ENCODE measurements at regions not wholly inside any gene's neighbourhood (a gene's known extent, or its start where the extent isn't known, plus 50 kb on each side); places are given as distances from the start of the nearest gene placed in this dataset.
"Not testable (repeated sequence)": the region's sequence is repeated elsewhere in the genome, so short reads cannot be mapped to it uniquely, and the experiment has no call there.

DNA sequence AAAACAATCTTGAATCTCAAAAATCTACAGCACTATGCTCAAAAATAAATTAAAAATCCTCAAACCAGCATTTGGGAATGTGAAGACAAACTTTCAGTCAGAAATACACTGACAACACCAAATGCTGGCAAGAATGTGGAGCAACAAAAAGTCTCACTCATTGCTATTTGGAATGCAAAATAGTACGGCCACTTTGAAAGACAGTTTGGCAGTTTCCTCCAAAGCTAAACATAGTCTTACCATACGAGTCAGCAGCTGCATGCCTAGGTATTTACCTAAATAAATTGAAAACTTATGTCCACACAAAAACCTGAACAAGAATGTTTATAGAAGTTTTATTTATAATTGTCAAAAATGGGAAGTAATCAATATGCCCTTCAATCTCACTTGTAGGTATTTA lies 904.2 kb upstream of the LRRC4C start:
- H3K9me3 Mint-ChIP-seq: peaks cover 61% of the 10 kb centered on the region
- H3K27me3 Mint-ChIP-seq (ENCODE audit: low read depth): no peaks in the 10 kb centered on the region
- no peaks in the 10 kb centered on the region for H3K4me1 Mint-ChIP-seq (ENCODE audit: low read depth)
- H3K4me3 Mint-ChIP-seq (ENCODE audit: low read depth): no peak overlapping the region
- no peak for DNase-seq (ENCODE audit: low spot score)
- no peaks in the 10 kb centered on the region for H3K36me3 Mint-ChIP-seq (ENCODE audit: low read depth)
- no peak overlapping the region for H3K27ac Mint-ChIP-seq
- intact Hi-C loops (cut with micrococcal nuclease): no loop called here

DNA sequence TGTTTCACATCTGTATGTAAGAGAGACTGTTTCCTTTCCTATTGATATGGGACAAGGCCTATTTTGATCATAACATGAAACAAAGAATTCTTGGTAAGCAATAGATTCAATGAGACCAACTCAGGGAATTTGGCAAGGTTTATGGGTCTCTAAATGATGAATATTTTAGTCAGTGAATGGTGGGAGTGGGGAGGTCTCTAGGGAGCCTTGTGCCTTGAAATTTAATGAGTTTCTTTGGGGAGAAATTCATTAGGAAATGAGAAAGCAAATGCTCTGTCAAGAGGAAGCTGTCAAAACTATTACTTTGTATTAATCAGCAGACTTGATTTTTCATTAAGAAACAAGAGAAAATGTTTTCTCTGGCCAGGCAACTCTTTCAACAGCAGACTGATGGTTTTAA lies 921.7 kb upstream of the API5 start:
- Mint-ChIP-seq H3K27me3 (ENCODE audit: low read depth) (no peaks in the 10 kb centered on the region), H3K36me3 (ENCODE audit: low read depth) (no peaks in the 10 kb centered on the region), H3K9me3 (peaks cover 50% of the 10 kb centered on the region), H3K4me1 (ENCODE audit: low read depth) (no peaks in the 10 kb centered on the region), H3K4me3 (ENCODE audit: low read depth) (no peak overlapping the region), H3K27ac (no peak overlapping the region)
- intact Hi-C loops (cut with micrococcal nuclease): no loop called here
- no peak for DNase-seq (ENCODE audit: low spot score)

DNA sequence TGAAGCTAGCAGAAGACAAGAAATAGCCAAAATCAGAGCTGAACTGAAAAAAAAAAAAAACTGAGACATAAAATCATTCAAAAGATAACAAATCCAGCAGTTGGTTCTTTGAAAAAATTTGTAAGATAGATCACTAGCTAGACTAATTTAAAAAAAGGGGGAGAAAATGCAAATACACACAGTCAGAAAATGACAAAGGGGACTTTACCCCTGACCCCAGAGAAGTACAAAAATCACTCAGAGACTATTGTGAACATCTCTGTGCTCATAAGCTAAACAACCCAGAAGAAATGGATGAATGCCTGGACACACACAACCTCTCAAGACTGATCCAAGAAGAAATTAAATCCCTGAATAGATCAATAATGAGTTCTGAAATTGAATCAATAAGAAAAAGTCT lies 914.3 kb upstream of the API5 start:
- Mint-ChIP-seq H3K36me3 (ENCODE audit: low read depth) (no peaks in the 10 kb centered on the region), H3K27me3 (ENCODE audit: low read depth) (no peaks in the 10 kb centered on the region), H3K4me1 (ENCODE audit: low read depth) (no peaks in the 10 kb centered on the region), H3K4me3 (ENCODE audit: low read depth) (no peak overlapping the region), H3K9me3 (peaks cover 42% of the 10 kb centered on the region), H3K27ac (no peak overlapping the region)
- no peak for DNase-seq (ENCODE audit: low spot score)
- intact Hi-C loops (cut with micrococcal nuclease): no loop called here

DNA sequence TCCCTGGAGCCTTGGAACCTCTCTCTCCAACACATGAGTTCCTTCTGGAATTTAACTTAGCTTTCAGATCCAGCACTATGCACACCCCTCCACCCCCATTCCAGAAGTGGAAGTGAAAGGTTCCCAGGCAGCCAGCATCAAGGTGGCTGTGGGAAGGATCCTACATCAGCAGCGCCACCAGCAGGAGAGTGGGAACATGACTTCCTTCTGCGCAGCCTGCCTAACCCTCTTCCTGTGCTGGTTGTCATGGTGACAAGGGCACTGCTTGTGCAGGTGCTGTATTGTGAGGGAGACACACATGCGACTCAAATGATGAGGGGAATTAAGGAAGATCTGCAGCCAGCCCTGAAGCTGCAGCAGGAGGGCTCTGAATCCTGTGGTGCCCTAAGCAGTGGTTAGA lies 904.5 kb upstream of the API5 start:
- Mint-ChIP-seq H3K27me3 (ENCODE audit: low read depth) (no peaks in the 10 kb centered on the region), H3K4me3 (ENCODE audit: low read depth) (no peak overlapping the region), H3K36me3 (ENCODE audit: low read depth) (no peaks in the 10 kb centered on the region), H3K9me3 (peaks cover 37% of the 10 kb centered on the region), H3K27ac (no peak overlapping the region), H3K4me1 (ENCODE audit: low read depth) (no peaks in the 10 kb centered on the region)
- no peak for DNase-seq (ENCODE audit: low spot score)
- intact Hi-C loops (cut with micrococcal nuclease): no loop called here

DNA sequence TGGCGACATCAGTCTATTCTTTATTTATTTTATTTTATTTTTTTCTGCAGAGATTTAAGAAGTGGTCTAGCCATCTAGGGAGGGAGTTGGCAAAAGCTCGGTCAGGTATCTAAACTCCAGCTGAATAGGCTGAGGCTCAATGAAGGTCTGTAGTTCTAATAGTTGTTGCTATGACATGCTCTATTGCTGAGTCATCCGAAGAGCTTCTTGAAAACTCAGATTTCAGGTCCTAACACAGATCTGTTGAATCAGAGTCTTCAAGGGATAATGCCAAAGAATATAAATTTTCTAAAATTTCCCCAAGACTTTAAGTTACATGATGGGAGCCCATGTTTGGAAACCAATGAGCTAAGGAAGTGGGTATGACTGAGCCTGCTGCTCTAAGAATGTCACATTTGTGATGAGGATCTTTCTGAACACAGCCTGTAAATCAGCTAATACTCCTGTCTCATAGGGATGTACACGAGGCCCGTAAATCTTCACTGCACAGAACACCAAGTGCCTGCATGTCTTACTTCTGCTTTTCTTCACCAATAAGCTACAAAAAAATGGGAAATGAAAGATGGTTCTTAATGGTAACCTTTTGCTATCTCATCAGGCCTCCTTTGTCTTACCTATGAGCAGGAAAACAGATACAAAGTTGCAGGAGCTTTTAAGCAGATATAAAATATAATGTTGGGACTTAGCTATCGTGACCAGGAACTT lies 901.4 kb upstream of the API5 start:
- intact Hi-C loops (cut with micrococcal nuclease): no loop called here
- no peak overlapping the region for H3K27ac Mint-ChIP-seq
- H3K36me3 Mint-ChIP-seq (ENCODE audit: low read depth): no peaks in the 10 kb centered on the region
- no peak overlapping the region for H3K4me3 Mint-ChIP-seq (ENCODE audit: low read depth)
- H3K27me3 Mint-ChIP-seq (ENCODE audit: low read depth): no peaks in the 10 kb centered on the region
- H3K9me3 Mint-ChIP-seq: peaks cover 34% of the 10 kb centered on the region
- H3K4me1 Mint-ChIP-seq (ENCODE audit: low read depth): no peaks in the 10 kb centered on the region
- DNase-seq (ENCODE audit: low spot score): no peak

DNA sequence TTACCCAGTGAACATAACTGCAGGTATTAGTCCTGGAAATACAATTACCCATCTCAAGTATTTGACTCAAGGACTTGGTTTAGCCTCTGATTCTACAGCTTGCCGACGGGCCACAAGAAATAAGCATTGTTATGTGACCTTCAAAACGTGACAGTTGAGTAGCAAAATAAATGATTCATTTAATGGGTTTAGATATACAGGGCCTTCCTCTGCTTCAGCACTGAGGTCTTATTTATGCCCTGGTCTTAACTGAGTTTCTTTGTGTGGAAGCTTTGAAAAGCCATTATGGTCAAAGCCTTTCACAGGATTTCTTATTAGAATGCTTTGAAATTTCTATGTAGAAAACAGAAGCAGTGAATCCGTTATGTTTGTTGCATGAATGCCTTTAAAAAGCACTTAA lies 899.2 kb upstream of the API5 start:
- Mint-ChIP-seq H3K27ac (no peak overlapping the region), H3K36me3 (ENCODE audit: low read depth) (no peaks in the 10 kb centered on the region), H3K9me3 (peaks cover 36% of the 10 kb centered on the region), H3K4me1 (ENCODE audit: low read depth) (no peaks in the 10 kb centered on the region), H3K4me3 (ENCODE audit: low read depth) (no peak overlapping the region), H3K27me3 (ENCODE audit: low read depth) (no peaks in the 10 kb centered on the region)
- DNase-seq (ENCODE audit: low spot score): no peak
- intact Hi-C loops (cut with micrococcal nuclease): no loop called here

DNA sequence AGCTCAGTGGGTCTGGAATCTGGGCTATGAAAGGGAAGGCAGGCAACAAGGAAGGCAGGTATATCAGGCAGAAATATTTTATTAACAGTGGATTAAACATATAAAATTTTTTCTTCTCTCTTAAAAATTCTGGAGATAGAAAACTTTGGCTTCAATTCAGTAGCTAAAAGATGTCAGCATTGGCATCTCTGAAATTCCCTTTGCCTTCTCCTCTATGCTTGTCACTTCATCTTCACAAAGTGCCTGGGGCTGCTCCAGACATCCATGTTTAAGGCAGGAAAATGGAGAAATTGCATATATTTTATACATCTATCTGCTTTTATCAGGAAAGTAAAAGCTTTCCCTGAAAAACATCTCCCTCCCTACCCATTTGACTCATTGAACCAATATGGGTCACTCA lies 894.1 kb upstream of the API5 start:
- intact Hi-C loops (cut with micrococcal nuclease): no loop called here
- Mint-ChIP-seq H3K27me3 (ENCODE audit: low read depth) (no peaks in the 10 kb centered on the region), H3K36me3 (ENCODE audit: low read depth) (no peaks in the 10 kb centered on the region), H3K9me3 (peaks cover 30% of the 10 kb centered on the region), H3K4me3 (ENCODE audit: low read depth) (no peak overlapping the region), H3K4me1 (ENCODE audit: low read depth) (no peaks in the 10 kb centered on the region), H3K27ac (no peak overlapping the region)
- DNase-seq (ENCODE audit: low spot score): no peak

DNA sequence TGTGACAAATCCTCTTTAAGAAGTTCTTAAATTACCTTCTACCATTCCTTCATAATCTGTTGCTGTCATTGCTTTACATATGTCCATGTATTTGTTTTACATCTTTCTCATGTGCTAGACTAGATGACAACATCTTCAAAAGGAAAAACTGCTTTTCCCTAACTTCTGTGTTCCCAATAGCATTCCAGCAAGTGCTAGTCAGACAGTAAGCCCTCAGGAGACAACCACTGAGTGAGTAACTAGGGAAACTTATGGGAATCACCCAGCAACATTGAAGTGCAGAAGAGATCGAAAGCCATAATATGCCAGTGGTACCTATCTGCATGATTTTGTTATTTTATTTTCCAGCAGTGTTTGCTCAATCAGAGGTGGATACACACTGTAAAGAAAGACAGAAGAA lies 889.7 kb upstream of the API5 start:
- Mint-ChIP-seq H3K4me1 (ENCODE audit: low read depth) (no peaks in the 10 kb centered on the region), H3K27ac (no peak overlapping the region)

DNA sequence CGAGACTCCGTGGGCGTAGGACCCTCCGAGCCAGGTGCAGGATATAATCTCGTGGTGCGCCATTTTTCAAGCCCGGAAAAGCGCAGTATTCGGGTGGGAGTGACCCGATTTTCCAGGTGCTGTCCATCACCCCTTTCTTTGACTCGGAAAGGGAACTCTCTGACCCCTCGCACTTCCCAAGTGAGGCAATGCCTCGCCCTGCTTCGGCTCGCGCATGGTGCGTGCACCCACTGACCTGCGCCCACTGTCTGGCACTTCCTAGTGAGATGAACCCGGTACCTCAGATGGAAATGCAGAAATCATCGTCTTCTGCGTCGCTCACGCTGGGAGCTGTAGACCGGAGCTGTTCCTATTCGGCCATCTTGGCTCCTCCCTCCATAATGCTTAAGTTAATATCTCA lies 876.9 kb upstream of the API5 start:
- H3K27me3 Mint-ChIP-seq (ENCODE audit: low read depth); DNase-seq (ENCODE audit: low spot score); H3K4me3 Mint-ChIP-seq (ENCODE audit: low read depth); H3K27ac Mint-ChIP-seq; intact Hi-C loops (cut with micrococcal nuclease); H3K4me1 Mint-ChIP-seq (ENCODE audit: low read depth); H3K36me3 Mint-ChIP-seq (ENCODE audit: low read depth): not testable (repeated sequence)
- H3K9me3 Mint-ChIP-seq: peaks cover 27% of the 10 kb centered on the region

More for the DNA sequence above, 889.7 kb upstream of the API5 start:
- no peak overlapping the region for H3K4me3 Mint-ChIP-seq (ENCODE audit: low read depth)
- intact Hi-C loops (cut with micrococcal nuclease): no loop called here
- H3K27me3 Mint-ChIP-seq (ENCODE audit: low read depth): no peaks in the 10 kb centered on the region
- H3K36me3 Mint-ChIP-seq (ENCODE audit: low read depth): no peaks in the 10 kb centered on the region
- no peak for DNase-seq (ENCODE audit: low spot score)
- H3K9me3 Mint-ChIP-seq: peaks cover 24% of the 10 kb centered on the region

DNA sequence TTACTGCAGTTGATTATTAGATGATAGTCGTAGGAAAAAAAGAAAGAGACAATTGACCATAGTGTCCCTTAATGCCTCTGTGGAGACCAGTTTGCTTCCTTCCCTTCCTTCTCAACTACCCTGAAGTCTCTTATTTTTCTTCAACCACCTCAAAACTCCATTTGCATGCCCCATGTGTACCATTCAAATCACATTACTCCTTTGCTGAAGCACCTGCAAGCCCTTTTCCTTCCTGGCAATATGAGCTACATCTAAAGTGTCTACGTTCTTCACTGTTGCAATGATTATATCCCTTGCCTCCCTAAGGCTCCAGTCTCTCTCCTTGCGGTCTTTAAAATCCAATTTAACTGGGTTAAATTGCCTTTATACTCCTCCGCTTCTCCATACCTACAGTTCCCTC lies 867.4 kb upstream of the API5 start:
- no peaks in the 10 kb centered on the region for H3K36me3 Mint-ChIP-seq (ENCODE audit: low read depth)
- H3K9me3 Mint-ChIP-seq: peaks cover 48% of the 10 kb centered on the region
- no peaks in the 10 kb centered on the region for H3K4me1 Mint-ChIP-seq (ENCODE audit: low read depth)
- no peaks in the 10 kb centered on the region for H3K27me3 Mint-ChIP-seq (ENCODE audit: low read depth)
- intact Hi-C loops (cut with micrococcal nuclease): no loop called here
- H3K4me3 Mint-ChIP-seq (ENCODE audit: low read depth): no peak overlapping the region
- H3K27ac Mint-ChIP-seq: no peak overlapping the region
- no peak for DNase-seq (ENCODE audit: low spot score)

DNA sequence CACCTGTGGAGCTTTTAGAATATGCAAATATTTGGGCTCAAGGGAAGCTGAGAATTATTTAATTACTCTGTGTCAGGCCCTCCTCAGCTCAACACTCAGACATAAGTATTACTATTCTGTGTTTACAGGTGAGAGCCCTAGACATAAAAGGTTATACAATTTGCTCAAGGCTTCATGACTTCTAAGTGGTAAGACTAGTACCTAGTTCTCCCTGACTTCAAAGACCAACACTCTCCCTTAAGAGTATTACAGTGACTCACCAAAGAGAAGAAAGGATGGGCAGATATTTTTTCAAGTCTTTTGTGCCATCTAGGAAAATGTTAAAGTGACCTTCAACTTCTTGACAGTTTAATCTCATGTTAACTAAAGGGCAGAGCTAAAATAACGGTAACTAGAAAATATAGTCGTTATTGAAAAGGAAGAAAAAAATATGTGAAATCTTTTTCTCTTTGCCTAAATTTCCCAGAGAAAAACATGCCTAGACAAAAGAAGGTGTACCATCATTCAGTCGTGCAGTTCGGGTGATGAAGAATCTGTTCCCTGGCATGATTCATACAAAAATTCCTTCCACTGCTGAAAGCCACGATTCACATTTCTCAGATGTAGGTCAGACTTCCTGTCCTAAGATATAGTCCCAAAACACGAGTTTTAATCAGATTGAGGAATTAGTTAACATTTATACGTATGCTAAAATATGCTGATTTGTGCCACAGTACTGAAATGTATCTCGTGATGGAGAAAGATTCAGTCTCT lies 849.1 kb upstream of the API5 start:
- Mint-ChIP-seq H3K27me3 (ENCODE audit: low read depth) (no peaks in the 10 kb centered on the region), H3K27ac (no peak overlapping the region)
- intact Hi-C loops (cut with micrococcal nuclease): no loop called here

DNA sequence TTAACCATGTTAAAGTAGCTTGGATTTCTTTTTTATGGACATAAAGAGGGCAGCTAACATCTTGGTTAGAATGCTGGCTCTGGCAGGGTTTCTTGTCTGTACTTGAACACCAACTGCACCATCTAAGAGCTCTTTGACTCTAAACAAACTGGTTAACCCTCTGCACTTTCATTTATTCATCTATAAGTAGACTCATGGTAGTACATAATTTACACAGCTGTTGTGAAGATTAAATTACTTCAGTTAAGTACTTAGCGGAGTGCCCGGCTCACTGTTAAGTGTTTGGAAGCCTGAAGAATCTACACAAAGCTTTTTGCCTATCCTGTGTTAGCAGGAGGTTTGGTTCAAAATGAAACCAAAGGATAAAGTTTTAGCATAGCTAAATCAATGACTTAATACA lies 846.2 kb upstream of the API5 start:
- H3K4me1 Mint-ChIP-seq (ENCODE audit: low read depth): no peaks in the 10 kb centered on the region
- peaks cover 16% of the 10 kb centered on the region for H3K9me3 Mint-ChIP-seq
- H3K36me3 Mint-ChIP-seq (ENCODE audit: low read depth): no peaks in the 10 kb centered on the region
- no peak overlapping the region for H3K27ac Mint-ChIP-seq
- no peak for DNase-seq (ENCODE audit: low spot score)
- no peak overlapping the region for H3K4me3 Mint-ChIP-seq (ENCODE audit: low read depth)
- intact Hi-C loops (cut with micrococcal nuclease): no loop called here
- H3K27me3 Mint-ChIP-seq (ENCODE audit: low read depth): no peaks in the 10 kb centered on the region

More for the DNA sequence above, 849.1 kb upstream of the API5 start:
- H3K9me3 Mint-ChIP-seq: peaks cover 16% of the 10 kb centered on the region
- H3K4me1 Mint-ChIP-seq (ENCODE audit: low read depth): no peaks in the 10 kb centered on the region
- H3K36me3 Mint-ChIP-seq (ENCODE audit: low read depth): no peaks in the 10 kb centered on the region
- no peak overlapping the region for H3K4me3 Mint-ChIP-seq (ENCODE audit: low read depth)
- no peak for DNase-seq (ENCODE audit: low spot score)

DNA sequence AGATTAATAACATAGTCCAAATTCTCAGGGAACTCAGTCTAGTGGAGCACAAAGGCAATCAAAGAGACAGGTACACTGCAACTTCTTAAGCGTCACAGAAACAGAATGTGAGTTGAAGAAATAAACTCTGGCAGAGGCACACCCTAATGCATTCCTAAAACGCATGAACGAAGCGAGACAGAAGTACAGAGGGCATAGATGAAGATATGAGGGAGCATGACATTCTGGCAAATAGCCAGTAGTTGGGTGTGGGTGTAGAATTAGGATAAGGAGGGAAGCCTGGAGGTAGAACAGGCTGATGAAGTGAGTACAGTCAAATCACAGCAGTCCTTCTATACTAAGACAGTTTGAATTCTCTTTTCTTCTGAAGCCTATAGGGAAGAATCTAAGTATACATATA lies 838.7 kb upstream of the API5 start:
- Mint-ChIP-seq H3K36me3 (ENCODE audit: low read depth) (no peaks in the 10 kb centered on the region), H3K9me3 (peaks cover 17% of the 10 kb centered on the region), H3K27ac (no peak overlapping the region), H3K27me3 (ENCODE audit: low read depth) (no peaks in the 10 kb centered on the region), H3K4me1 (ENCODE audit: low read depth) (no peaks in the 10 kb centered on the region), H3K4me3 (ENCODE audit: low read depth) (no peak overlapping the region)
- intact Hi-C loops (cut with micrococcal nuclease): no loop called here
- DNase-seq (ENCODE audit: low spot score): no peak

Data from activated T-helper 2 cell treated with anti-CD3 and anti-CD28 coated beads, Interferon-gamma antibody, Interleukin-2, Interleukin-4, amounts not matched to agents 10 μg/mL and 5 μg/mL and 100 μg/mL, durations not matched to agents 14 hours and 24 hours and 36 hours (primary cell).